SK-N-SH (cell line): ENCODE measurements at regions not wholly inside any gene's neighbourhood (a gene's known extent, or its start where the extent isn't known, plus 50 kb on each side); places are given as distances from the start of the nearest gene placed in this dataset.

Source experiments
- CTCF ChIA-PET: fragments of 300-600, 350-600 bp; formaldehyde crosslinking; extraction: SDS; loops from one replicate; lab custom pipeline; 2021; lab: Yijun Ruan, JAX
- POLR2A ChIA-PET: fragments of 350-600 bp; sonication (Branson Sonifier 250); formaldehyde crosslinking; extraction: SDS; loops from one replicate; lab custom pipeline; 2020; ENCODE audit warnings: antibody characterized with exemption, inconsistent platforms; lab: Yijun Ruan, JAX
- DNase-seq: peaks from one replicate; pipeline ENCODE4 v3.0.0; 2012
- H2AFZ ChIP-seq: fragments of 200-600 bp; sonication (generic); 2 replicates; pipeline ENCODE4 v1.8.1; 2016; ENCODE audit warnings: antibody characterized with exemption, mild to moderate bottlenecking, low read depth
- H3F3A ChIP-seq: fragments of 200-600 bp; sonication (generic); replicated peaks from 2 replicates; pipeline ENCODE3; 2016; ENCODE audit warnings: antibody characterized with exemption, mild to moderate bottlenecking; ENCODE audit not compliant: insufficient read depth
- H3K27ac ChIP-seq, 2 experiments: fragments of 200-500 bp in 1 of 2; fragments of 200-600 bp in 1 of 2; sonication (Bioruptor generic) in 1 of 2; sonication (generic), shearing (Covaris generic) in 1 of 2; 2 replicates each; pipeline versions ENCODE4 v1.5.1 to v1.6.1; 2014 to 2016; ENCODE audit warnings: low read depth in 2 of 2, inconsistent platforms in 1 of 2, low read length in 1 of 2, mild to moderate bottlenecking in 1 of 2, mixed read lengths in 1 of 2
- H3K27me3 ChIP-seq: fragments of 200-600 bp; sonication (generic), shearing (Covaris generic); 2 replicates; pipeline ENCODE4 v1.6.1; 2016; ENCODE audit warnings: mixed run types; ENCODE audit not compliant: insufficient read depth
- H3K36me3 ChIP-seq, 2 experiments: fragments of 200-500 bp in 1 of 2; fragments of 200-600 bp in 1 of 2; sonication (Bioruptor generic) in 1 of 2; sonication (generic) in 1 of 2; replicated peaks in 1 of 2; 2 replicates each; pipeline versions ENCODE3 to v1.5.1; 2014 to 2016; ENCODE audit warnings: low read length in 1 of 2, mild to moderate bottlenecking in 1 of 2; ENCODE audit not compliant: insufficient read depth in 2 of 2, control insufficient read depth in 1 of 2
- H3K4me1 ChIP-seq, 2 experiments: fragments of 200-500 bp in 1 of 2; fragments of 200-600 bp in 1 of 2; sonication (Bioruptor generic) in 1 of 2; sonication (generic), shearing (Covaris generic) in 1 of 2; 2 replicates each; pipeline versions ENCODE4 v1.5.1 to v1.6.1; 2014 to 2016; ENCODE audit warnings: low read depth in 1 of 2, low read length in 1 of 2, mixed run types in 1 of 2; ENCODE audit not compliant: insufficient read depth in 2 of 2, control insufficient read depth in 1 of 2
- H3K4me2 ChIP-seq: fragments of 200-600 bp; sonication (generic), shearing (Covaris generic); 2 replicates; pipeline ENCODE4 v1.6.1; 2017; ENCODE audit warnings: mixed run types
- H3K4me3 ChIP-seq, 2 experiments: fragments of 200-500 bp in 1 of 2; fragments of 200-600 bp in 1 of 2; sonication (Bioruptor generic) in 1 of 2; sonication (generic), shearing (Covaris generic) in 1 of 2; 2 replicates each; pipeline versions ENCODE4 v1.5.1 to v1.8.1; 2014 to 2016; ENCODE audit warnings: low read depth in 2 of 2, inconsistent platforms in 1 of 2, low read length in 1 of 2, mild to moderate bottlenecking in 1 of 2, mixed read lengths in 1 of 2, moderate library complexity in 1 of 2
- H3K79me2 ChIP-seq: fragments of 200-600 bp; sonication (generic); 2 replicates; pipeline ENCODE4 v1.8.1; 2017; ENCODE audit warnings: mild to moderate bottlenecking; ENCODE audit not compliant: insufficient read depth
- H3K9ac ChIP-seq: fragments of 200-600 bp; sonication (generic); 2 replicates; pipeline ENCODE4 v1.6.1; 2017; ENCODE audit warnings: mixed run types
- H3K9me2 ChIP-seq: fragments of 200-600 bp; sonication (generic); 2 replicates; pipeline ENCODE4 v1.6.1; 2017; ENCODE audit warnings: mixed run types
- H3K9me3 ChIP-seq: fragments of 200-600 bp; sonication (generic); 2 replicates; pipeline ENCODE4 v1.6.1; 2017; ENCODE audit warnings: mixed run types, mild to moderate bottlenecking, moderate library complexity
- H4K20me1 ChIP-seq: fragments of 200-600 bp; sonication (generic); 2 replicates; pipeline ENCODE4 v1.6.1; 2017; ENCODE audit warnings: mild to moderate bottlenecking, mixed run types; ENCODE audit not compliant: insufficient read depth
- CHD2 ChIP-seq: fragments of 150-350 bp; IDR thresholded peaks from 2 replicates; pipeline ENCODE4 v1.6.1; 2018; ENCODE audit warnings: low read length; ENCODE audit not compliant: partially characterized antibody
- EZH2phosphoT487 ChIP-seq: fragments of 200-600 bp; sonication (generic); IDR thresholded peaks from 2 replicates; pipeline ENCODE4 v1.6.1; 2017; ENCODE audit warnings: low read depth, mixed run types, mild to moderate bottlenecking, antibody characterized with exemption, moderate library complexity, borderline replicate concordance
- FOXM1 ChIP-seq: IDR thresholded peaks from 2 replicates; pipeline ENCODE4 v1.4.0; 2012; ENCODE audit warnings: low read depth, mild to moderate bottlenecking
- GABPA ChIP-seq: IDR thresholded peaks from 2 replicates; pipeline ENCODE4 v1.4.0; 2012; ENCODE audit warnings: low read depth, mild to moderate bottlenecking
- GATA2 ChIP-seq: sonication (generic); formaldehyde crosslinking; IDR thresholded peaks from 2 replicates; pipeline ENCODE4 v1.5.0; 2020; ENCODE audit warnings: mild to moderate bottlenecking, missing genetic modification reagents
- MEF2A ChIP-seq: IDR thresholded peaks from 2 replicates; pipeline ENCODE4 v1.4.0; 2012; ENCODE audit warnings: low read depth, borderline replicate concordance
- NFIC ChIP-seq: IDR thresholded peaks from 2 replicates; pipeline ENCODE4 v1.4.0; 2012; ENCODE audit warnings: borderline replicate concordance
- POLR2AphosphoS5 ChIP-seq: IDR thresholded peaks from 2 replicates; pipeline ENCODE4 v1.6.1; 2012; ENCODE audit warnings: low read depth, low read length
- RAD21 ChIP-seq: IDR thresholded peaks from 2 replicates; pipeline ENCODE4 v1.6.1; 2012; ENCODE audit warnings: mild to moderate bottlenecking, low read length
- RCOR1 ChIP-seq: fragments of 150-350 bp; IDR thresholded peaks from 2 replicates; pipeline ENCODE4 v1.6.1; 2017; ENCODE audit warnings: antibody characterized with exemption, low read length
- SMC3 ChIP-seq: IDR thresholded peaks from 2 replicates; pipeline ENCODE4 v1.6.1; 2012; ENCODE audit warnings: low read depth, low read length, improper control_type of control experiment
- TAF1 ChIP-seq: IDR thresholded peaks from 2 replicates; pipeline ENCODE4 v1.6.1; 2012; ENCODE audit warnings: low read depth, mild to moderate bottlenecking, low read length, moderate library complexity, borderline replicate concordance
- TCF12 ChIP-seq: IDR thresholded peaks from 2 replicates; pipeline ENCODE4 v1.4.0; 2012
- YY1 ChIP-seq: IDR thresholded peaks from 2 replicates; pipeline ENCODE4 v1.4.0; 2012; ENCODE audit warnings: low read depth, mild to moderate bottlenecking
- WGBS: methylation state at CpG from one replicate; pipeline ENCODE4 v1.1.6; 2017; ENCODE audit warnings: low lambda C conversion rate; 5-methylcytosine and 5-hydroxymethylcytosine counted together
- TF ChIP-seq, protein P1 (sequence below): fragments of 150-350 bp; IDR thresholded peaks from 2 replicates; pipeline ENCODE4 v1.6.1; 2016; ENCODE audit warnings: mild to moderate bottlenecking, low read depth, low read length
- TF ChIP-seq, protein P2 (sequence below): IDR thresholded peaks from 2 replicates; pipeline ENCODE4 v1.4.0; 2012; ENCODE audit warnings: low read depth, borderline replicate concordance
- TF ChIP-seq, protein P3 (sequence below): IDR thresholded peaks from 2 replicates; pipeline ENCODE4; 2012
- TF ChIP-seq, protein P4 (sequence below): IDR thresholded peaks from 2 replicates; pipeline ENCODE4 v1.4.0; 2012; ENCODE audit warnings: low read depth
- TF ChIP-seq, protein P5 (sequence below): fragments of 150-350 bp; IDR thresholded peaks from 2 replicates; pipeline ENCODE4 v1.6.1; 2017; ENCODE audit warnings: antibody characterized with exemption, low read length, low read depth, borderline replicate concordance

DNA sequence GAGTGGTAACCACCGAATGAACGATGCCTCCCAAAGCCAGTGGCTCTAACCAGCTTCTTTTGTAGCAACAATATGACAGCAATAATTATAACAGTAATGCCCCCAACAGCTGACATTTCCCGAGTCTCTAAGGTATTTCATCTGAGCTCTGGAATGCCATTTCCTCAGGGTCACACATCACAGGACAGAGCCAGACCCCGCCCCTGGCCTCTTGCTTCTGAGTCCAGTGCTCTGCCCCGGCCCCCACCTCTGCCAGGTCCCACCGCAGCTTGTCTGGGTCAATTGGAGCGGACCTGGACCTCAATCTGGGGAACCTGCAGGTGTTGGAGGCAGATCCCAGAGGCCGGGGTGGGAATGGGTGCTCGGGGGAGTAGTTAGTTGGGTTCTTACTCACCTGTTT, 63.8 kb downstream of the IGLL1 start:
- Histone ChIP-seq H3K36me3 (no peaks in the 10 kb centered on the region), H3K27me3 (no peaks in the 10 kb centered on the region), H3K9me3 (no peaks in the 10 kb centered on the region), H3K79me2 (no peaks in the 10 kb centered on the region), H3K4me2 (no peak overlapping the region), H3K4me1 (peaks cover 10 to 36% of the 10 kb centered on the region in 2 experiments), H3K27ac (no peak overlapping the region), H3K4me3 (no peak overlapping the region), H3K9me2 (no peaks in the 10 kb centered on the region), H2AFZ (no peak overlapping the region), H3K9ac (no peak overlapping the region), H3F3A (peaks cover 4% of the 10 kb centered on the region), H4K20me1 (no peaks in the 10 kb centered on the region)
- TF ChIP-seq, protein P1, sequence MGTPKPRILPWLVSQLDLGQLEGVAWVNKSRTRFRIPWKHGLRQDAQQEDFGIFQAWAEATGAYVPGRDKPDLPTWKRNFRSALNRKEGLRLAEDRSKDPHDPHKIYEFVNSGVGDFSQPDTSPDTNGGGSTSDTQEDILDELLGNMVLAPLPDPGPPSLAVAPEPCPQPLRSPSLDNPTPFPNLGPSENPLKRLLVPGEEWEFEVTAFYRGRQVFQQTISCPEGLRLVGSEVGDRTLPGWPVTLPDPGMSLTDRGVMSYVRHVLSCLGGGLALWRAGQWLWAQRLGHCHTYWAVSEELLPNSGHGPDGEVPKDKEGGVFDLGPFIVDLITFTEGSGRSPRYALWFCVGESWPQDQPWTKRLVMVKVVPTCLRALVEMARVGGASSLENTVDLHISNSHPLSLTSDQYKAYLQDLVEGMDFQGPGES = no peak
- TF ChIP-seq NFIC (no peak), MEF2A (no peak), TAF1 (no peak), CHD2 (no peak), EZH2phosphoT487 (no peak), GABPA (no peak)
- TF ChIP-seq, protein P2, sequence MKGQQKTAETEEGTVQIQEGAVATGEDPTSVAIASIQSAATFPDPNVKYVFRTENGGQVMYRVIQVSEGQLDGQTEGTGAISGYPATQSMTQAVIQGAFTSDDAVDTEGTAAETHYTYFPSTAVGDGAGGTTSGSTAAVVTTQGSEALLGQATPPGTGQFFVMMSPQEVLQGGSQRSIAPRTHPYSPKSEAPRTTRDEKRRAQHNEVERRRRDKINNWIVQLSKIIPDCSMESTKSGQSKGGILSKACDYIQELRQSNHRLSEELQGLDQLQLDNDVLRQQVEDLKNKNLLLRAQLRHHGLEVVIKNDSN = no peak
- TF ChIP-seq, protein P3, sequence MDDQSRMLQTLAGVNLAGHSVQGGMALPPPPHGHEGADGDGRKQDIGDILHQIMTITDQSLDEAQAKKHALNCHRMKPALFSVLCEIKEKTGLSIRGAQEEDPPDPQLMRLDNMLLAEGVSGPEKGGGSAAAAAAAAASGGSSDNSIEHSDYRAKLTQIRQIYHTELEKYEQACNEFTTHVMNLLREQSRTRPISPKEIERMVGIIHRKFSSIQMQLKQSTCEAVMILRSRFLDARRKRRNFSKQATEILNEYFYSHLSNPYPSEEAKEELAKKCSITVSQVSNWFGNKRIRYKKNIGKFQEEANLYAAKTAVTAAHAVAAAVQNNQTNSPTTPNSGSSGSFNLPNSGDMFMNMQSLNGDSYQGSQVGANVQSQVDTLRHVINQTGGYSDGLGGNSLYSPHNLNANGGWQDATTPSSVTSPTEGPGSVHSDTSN = no peak
- TF ChIP-seq, protein P4, sequence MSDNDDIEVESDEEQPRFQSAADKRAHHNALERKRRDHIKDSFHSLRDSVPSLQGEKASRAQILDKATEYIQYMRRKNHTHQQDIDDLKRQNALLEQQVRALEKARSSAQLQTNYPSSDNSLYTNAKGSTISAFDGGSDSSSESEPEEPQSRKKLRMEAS = no peak
- DNase-seq = no peak
- ChIA-PET CTCF (no interaction called here), POLR2A (no interaction called here)
- WGBS = 90% methylated on average over 4 of the region's 9 CpGs

DNA sequence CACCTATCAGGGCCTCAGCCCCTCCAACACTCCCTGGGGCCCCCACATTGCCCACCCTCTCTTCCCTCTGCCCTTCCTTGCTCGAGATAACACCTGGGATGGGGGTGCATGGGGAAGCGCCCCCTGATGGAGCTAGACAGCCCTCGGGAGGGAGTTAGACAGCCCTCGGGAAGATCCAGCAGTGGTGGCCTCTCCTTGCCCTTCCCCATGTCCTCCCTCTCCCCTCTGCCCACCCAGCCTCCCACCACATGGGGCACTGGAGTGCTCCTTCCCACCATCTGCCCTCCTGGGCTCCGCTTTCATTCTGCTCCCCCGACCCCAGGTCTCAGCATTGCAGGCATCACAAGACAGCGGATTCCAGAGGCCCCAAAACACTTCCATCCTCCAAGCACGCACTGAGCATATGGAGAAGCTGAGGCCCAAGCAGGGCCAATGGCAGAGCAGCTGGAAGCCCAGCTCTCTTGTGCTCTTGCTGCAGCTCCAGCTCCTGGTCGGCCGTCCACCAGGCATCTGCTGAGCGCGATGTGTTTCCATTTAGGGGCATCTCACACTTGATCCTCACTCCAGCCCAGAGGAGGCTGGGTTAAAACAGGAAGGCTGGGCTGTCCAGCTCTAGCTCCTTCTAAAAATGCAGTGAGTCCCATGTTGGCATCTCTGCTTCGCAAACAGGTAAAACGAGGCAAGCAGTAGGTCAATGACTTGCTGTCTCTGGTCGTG, 65.6 kb downstream of the IGLL1 start:
- Histone ChIP-seq H3K9me3 (no peaks in the 10 kb centered on the region), H3K27ac (no peak overlapping the region), H3F3A (no peaks in the 10 kb centered on the region), H4K20me1 (no peaks in the 10 kb centered on the region), H3K4me3 (no peak overlapping the region), H3K36me3 (no peaks in the 10 kb centered on the region), H3K4me1 (peaks cover 0 to 27% of the 10 kb centered on the region in 2 experiments; a peak in 1 of 4 replicates), H3K79me2 (no peaks in the 10 kb centered on the region), H3K27me3 (no peaks in the 10 kb centered on the region), H2AFZ (no peak overlapping the region), H3K4me2 (no peak overlapping the region), H3K9ac (no peak overlapping the region), H3K9me2 (no peaks in the 10 kb centered on the region)
- 95% methylated on average over 10 of the region's 15 CpGs for WGBS
- ChIA-PET CTCF (no interaction called here), POLR2A (no interaction called here)
- TF ChIP-seq SMC3 = no peak
- no peak for TF ChIP-seq POLR2AphosphoS5
- TF ChIP-seq, protein P5, sequence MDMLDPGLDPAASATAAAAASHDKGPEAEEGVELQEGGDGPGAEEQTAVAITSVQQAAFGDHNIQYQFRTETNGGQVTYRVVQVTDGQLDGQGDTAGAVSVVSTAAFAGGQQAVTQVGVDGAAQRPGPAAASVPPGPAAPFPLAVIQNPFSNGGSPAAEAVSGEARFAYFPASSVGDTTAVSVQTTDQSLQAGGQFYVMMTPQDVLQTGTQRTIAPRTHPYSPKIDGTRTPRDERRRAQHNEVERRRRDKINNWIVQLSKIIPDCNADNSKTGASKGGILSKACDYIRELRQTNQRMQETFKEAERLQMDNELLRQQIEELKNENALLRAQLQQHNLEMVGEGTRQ = no peak
- TF ChIP-seq, protein P1 = no peak
- no peak for TF ChIP-seq YY1
- TF ChIP-seq RCOR1 = no peak
- TF ChIP-seq GABPA = no peak
- TF ChIP-seq GATA2 (CRISPR knock-in tag) = no peak
- TF ChIP-seq TAF1 = no peak
- TF ChIP-seq EZH2phosphoT487 = no peak
- TF ChIP-seq TCF12 = no peak
- TF ChIP-seq RAD21 = no peak
- TF ChIP-seq FOXM1 = no peak
- DNase-seq = peak; percentile 51
